Neutrophil (primary cell): ENCODE measurements at regions not wholly inside any gene's neighbourhood (a gene's known extent, or its start where the extent isn't known, plus 50 kb on each side); places are given as distances from the start of the nearest gene placed in this dataset.

ENCODE experiments used
- H3K27ac ChIP-seq: fragments of 200-600 bp; sonication (generic); 2 replicates; pipeline ENCODE4 v1.5.1; 2016; ENCODE audit warnings: mild to moderate bottlenecking, moderate library complexity
- H3K27me3 ChIP-seq: fragments of 200-600 bp; sonication (generic); 2 replicates; pipeline ENCODE4 v1.6.0; 2016; ENCODE audit warnings: mild to moderate bottlenecking
- H3K36me3 ChIP-seq: fragments of 200-600 bp; sonication (generic); 2 replicates; pipeline ENCODE4 v1.5.1; 2017
- H3K4me1 ChIP-seq, 2 experiments: fragments of 200-600 bp in 1 of 2; sonication (generic) in 1 of 2; 1 replicate in 1 of 2; 2 replicates in 1 of 2; pipeline versions ENCODE4 v1.5.1 to v1.6.1; 2013 to 2016; ENCODE audit warnings: low read depth in 1 of 2, low read length in 1 of 2, mild to moderate bottlenecking in 1 of 2, moderate library complexity in 1 of 2; ENCODE audit not compliant: control insufficient read depth in 1 of 2, insufficient read depth in 1 of 2
- H3K4me3 ChIP-seq, 2 experiments: fragments of 200-600 bp in 1 of 2; sonication (generic) in 1 of 2; 1 replicate in 1 of 2; 2 replicates in 1 of 2; pipeline ENCODE4 v1.5.1; 2013 to 2016; ENCODE audit warnings: low read depth in 1 of 2, low read length in 1 of 2, mild to moderate bottlenecking in 1 of 2, moderate library complexity in 1 of 2
- H3K9me3 ChIP-seq: fragments of 200-600 bp; sonication (generic); 2 replicates; pipeline ENCODE4 v1.5.1; 2016
- TF ChIP-seq, protein P1 (sequence below): fragments of 200-600 bp; sonication (generic); IDR thresholded peaks from 2 replicates; pipeline ENCODE4 v1.5.1; 2016; ENCODE audit warnings: antibody characterized with exemption

- Histone ChIP-seq H3K9me3 (no peaks in the 10 kb centered on the region), H3K4me3 (no peak overlapping the region), H3K36me3 (no peaks in the 10 kb centered on the region), H3K27ac (no peak overlapping the region), H3K4me1 (no peaks in the 10 kb centered on the region), H3K27me3 (no peaks in the 10 kb centered on the region)
- TF ChIP-seq, protein P1, sequence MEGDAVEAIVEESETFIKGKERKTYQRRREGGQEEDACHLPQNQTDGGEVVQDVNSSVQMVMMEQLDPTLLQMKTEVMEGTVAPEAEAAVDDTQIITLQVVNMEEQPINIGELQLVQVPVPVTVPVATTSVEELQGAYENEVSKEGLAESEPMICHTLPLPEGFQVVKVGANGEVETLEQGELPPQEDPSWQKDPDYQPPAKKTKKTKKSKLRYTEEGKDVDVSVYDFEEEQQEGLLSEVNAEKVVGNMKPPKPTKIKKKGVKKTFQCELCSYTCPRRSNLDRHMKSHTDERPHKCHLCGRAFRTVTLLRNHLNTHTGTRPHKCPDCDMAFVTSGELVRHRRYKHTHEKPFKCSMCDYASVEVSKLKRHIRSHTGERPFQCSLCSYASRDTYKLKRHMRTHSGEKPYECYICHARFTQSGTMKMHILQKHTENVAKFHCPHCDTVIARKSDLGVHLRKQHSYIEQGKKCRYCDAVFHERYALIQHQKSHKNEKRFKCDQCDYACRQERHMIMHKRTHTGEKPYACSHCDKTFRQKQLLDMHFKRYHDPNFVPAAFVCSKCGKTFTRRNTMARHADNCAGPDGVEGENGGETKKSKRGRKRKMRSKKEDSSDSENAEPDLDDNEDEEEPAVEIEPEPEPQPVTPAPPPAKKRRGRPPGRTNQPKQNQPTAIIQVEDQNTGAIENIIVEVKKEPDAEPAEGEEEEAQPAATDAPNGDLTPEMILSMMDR, result no peak
Measured at GRCh38 chr5:2897276-2897961, 145.9 kb upstream of the IRX2 start.

DNA sequence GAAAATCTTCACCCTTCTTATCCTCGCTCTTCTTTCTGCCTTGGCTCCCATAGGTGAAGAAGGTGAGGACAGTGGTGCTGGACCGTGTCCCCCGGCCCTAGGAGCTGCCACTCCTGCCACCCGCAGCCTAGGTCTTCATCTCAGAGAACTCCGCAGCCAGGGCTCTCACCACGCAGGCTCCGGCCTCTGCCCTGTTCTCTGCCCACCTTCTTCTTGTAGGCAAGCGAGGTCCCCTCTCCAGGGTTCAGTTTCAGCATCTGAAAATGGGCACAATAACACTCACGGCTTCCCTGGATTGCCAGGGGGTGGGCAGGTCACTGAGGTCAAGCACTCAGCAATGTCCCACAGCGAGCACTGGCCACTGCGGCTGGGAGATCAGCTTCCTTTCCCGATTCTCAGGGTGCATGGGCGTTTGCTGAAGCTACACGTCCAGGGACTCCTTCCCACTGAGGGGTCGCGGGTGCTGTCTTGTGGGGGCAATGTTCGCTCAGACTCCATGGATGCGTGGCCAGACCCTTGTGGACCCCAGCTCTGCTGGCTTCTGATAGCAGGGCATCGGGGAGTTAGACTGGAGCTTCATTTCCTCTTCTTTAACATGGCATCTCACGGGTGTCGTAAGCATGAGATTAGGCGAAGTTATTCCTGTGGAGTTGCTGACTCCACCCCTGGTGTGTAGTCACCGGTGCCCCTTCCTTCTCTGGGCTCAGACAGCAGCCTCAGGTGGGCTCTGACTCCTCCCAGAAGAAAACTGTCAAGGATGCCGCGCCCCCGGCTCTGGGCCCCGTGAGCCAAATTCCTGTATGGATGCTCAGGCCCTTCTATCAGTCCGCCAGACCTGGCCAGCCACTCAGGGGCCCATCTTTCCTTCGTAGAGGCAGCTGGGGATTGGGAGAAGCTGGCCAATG, 145.1 kb upstream of the IRX2 start:
- H3K9me3 ChIP-seq, result no peaks in the 10 kb centered on the region
- no peak overlapping the region for H3K27ac ChIP-seq
- no peaks in the 10 kb centered on the region for H3K4me1 ChIP-seq
- TF ChIP-seq, protein P1, result no peak
- H3K36me3 ChIP-seq, result no peaks in the 10 kb centered on the region
- H3K27me3 ChIP-seq, result no peaks in the 10 kb centered on the region
- H3K4me3 ChIP-seq, result no peak overlapping the region

DNA sequence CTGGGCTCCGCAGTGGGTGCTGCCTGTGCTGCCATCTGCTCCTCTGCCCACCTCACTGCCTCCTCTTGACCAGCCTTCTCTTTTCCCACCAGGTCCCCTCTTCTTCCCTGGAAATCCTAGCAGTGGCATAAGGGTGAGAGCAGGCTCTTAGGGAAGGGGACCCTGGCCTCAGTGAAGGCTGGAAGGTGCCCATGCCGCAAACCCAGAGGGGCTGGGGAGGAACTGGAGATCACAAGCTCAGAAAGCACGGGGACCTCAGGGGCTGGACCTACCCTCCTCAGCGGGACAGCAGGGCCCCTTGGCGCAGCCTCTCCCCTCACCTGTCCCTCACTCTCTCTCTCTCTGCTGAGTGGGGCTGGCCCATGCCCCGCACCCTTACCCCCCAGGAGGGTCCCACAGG, 144.4 kb upstream of the IRX2 start:
- TF ChIP-seq, protein P1, result no peak
- Histone ChIP-seq H3K9me3 (no peaks in the 10 kb centered on the region), H3K27ac (no peak overlapping the region), H3K4me1 (no peaks in the 10 kb centered on the region), H3K36me3 (no peaks in the 10 kb centered on the region), H3K27me3 (no peaks in the 10 kb centered on the region), H3K4me3 (no peak overlapping the region)

DNA sequence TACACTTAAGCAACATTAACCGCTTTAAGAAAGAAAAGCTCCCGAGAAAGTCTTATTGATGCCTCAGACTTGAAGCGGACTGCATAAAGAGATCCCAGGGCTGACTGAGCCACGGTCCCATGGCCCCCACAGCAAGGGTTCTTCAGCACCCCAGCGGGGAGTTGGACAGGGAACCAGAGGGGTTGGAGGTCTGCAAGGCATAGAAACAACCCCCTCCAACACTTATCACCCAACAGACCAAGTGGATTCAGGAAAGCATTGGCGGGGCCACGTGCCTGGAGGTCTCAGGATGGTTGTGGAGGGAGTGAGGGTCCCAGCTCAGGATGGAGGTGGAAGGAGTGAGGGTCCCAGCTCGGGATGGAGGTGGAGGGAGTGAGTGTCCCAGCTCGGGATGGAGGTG, 143.7 kb upstream of the IRX2 start:
- Histone ChIP-seq H3K4me1 (no peaks in the 10 kb centered on the region), H3K9me3 (no peaks in the 10 kb centered on the region), H3K4me3 (no peak overlapping the region), H3K36me3 (no peaks in the 10 kb centered on the region), H3K27me3 (no peaks in the 10 kb centered on the region), H3K27ac (no peak overlapping the region)
- TF ChIP-seq, protein P1, result no peak

DNA sequence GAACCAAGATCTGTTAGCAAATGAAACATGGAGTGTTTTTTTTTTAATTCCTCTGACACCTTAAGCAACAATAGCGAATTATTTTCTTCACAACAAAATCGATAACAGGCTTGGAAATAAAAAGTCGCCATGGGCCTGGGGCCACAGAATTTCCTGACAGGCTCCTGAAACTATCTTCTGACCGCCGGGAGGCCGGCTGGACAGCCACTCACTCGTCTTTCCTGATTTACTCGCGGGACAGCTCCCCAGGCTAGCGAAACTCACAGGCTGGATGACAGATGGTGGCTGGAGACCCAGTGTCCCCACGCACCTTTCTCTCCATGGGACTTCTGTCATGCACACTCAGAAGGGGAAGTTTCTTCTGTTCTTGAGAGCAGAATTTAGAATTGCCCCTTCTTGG, 143.3 kb upstream of the IRX2 start:
- no peak overlapping the region for H3K27ac ChIP-seq
- H3K27me3 ChIP-seq, result no peaks in the 10 kb centered on the region
- H3K4me3 ChIP-seq, result no peak overlapping the region
- no peaks in the 10 kb centered on the region for H3K36me3 ChIP-seq
- TF ChIP-seq, protein P1, result no peak
- H3K4me1 ChIP-seq, result no peaks in the 10 kb centered on the region
- H3K9me3 ChIP-seq, result no peaks in the 10 kb centered on the region
